ENCODE measurements at regions not wholly inside any gene's neighbourhood (a gene's known extent, or its start where the extent isn't known, plus 50 kb on each side); places are given as distances from the start of the nearest gene placed in this dataset.
"Not testable (repeated sequence)": the region's sequence is repeated elsewhere in the genome, so short reads cannot be mapped to it uniquely, and the experiment has no call there.

DNA sequence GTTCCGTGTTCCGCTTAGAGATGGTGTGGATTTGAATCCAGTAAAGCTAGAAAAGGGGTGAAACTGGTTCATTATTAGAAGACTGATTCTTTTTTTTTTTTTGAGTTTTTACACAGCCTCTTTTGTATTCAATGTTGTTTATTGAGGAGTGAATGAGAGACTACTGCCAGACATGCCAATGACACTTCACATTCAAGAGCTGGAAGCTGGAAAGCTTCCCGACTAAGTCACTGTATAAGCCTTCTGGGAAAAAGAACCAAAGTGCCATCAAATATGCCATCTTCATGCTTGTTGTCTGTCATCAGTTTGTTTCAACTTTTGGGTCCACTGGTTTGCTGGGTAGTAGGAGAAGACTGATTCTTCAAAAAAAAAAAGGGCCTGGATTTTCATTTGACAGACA lies 164.8 kb downstream of the ATP23 start:
- H3K9me3 Mint-ChIP-seq, result peaks cover 3 to 6% of the 10 kb centered on the region in 2 donors
- 95% methylated on average over 3 of the region's 3 CpGs for WGBS (ENCODE audit: insufficient coverage)
- no peaks in the 10 kb centered on the region for H3K36me3 ChIP-seq (ENCODE audit: control insufficient read depth, insufficient read depth, low read length)
- H3K27me3 Mint-ChIP-seq (ENCODE audit: low read depth in 2 of 2), result peaks cover 0 to 9% of the 10 kb centered on the region in 2 donors
- no peak overlapping the region for H3K27ac Mint-ChIP-seq
- DNase-seq, result no peak
- H3K27ac ChIP-seq (ENCODE audit: low read length), result no peak overlapping the region
- H3K4me3 ChIP-seq (ENCODE audit: low read length), result no peak overlapping the region
- H3K27me3 ChIP-seq (ENCODE audit: control insufficient read depth, insufficient read depth, low read length), result peaks cover 3% of the 10 kb centered on the region
- H3K4me3 Mint-ChIP-seq, result no peak overlapping the region
- H3K36me3 Mint-ChIP-seq, result no peaks in the 10 kb centered on the region
- intact Hi-C loops (cut with micrococcal nuclease), result no loop called here
- H3K9me3 ChIP-seq (ENCODE audit: control insufficient read depth, insufficient read depth, low read length), result no peaks in the 10 kb centered on the region
- no peaks in the 10 kb centered on the region for H3K4me1 Mint-ChIP-seq
- TF ChIP-seq, protein P1, sequence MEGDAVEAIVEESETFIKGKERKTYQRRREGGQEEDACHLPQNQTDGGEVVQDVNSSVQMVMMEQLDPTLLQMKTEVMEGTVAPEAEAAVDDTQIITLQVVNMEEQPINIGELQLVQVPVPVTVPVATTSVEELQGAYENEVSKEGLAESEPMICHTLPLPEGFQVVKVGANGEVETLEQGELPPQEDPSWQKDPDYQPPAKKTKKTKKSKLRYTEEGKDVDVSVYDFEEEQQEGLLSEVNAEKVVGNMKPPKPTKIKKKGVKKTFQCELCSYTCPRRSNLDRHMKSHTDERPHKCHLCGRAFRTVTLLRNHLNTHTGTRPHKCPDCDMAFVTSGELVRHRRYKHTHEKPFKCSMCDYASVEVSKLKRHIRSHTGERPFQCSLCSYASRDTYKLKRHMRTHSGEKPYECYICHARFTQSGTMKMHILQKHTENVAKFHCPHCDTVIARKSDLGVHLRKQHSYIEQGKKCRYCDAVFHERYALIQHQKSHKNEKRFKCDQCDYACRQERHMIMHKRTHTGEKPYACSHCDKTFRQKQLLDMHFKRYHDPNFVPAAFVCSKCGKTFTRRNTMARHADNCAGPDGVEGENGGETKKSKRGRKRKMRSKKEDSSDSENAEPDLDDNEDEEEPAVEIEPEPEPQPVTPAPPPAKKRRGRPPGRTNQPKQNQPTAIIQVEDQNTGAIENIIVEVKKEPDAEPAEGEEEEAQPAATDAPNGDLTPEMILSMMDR (IDR thresholded peaks at IDR 0.05), result no peak
- ATAC-seq, result no peak
- H3K4me1 ChIP-seq (ENCODE audit: control insufficient read depth, insufficient read depth, low read length), result no peaks in the 10 kb centered on the region

DNA sequence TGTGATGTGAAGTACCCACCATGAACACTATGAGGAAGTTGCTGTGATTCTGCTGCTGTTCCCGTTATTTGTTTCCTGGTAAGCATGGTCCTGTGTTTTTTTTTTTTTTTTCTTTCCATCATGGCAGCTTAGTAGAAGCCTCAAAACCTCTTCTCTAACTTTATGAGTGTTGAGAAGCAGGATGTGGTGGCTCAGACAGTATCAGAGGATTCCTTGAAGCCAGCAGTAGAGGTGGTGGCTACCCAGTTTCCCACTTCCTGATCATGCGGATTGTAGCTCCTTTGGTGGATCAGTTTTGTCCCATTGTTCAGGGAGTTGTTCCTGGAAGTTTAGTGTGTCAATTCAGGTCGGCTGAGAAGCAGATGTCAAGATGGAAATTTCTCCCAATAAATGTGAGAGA lies 175.8 kb downstream of the ATP23 start:
- intact Hi-C loops (cut with micrococcal nuclease), result no loop called here
- Mint-ChIP-seq H3K4me1 (no peaks in the 10 kb centered on the region), H3K4me3 (no peak overlapping the region), H3K36me3 (no peaks in the 10 kb centered on the region), H3K27me3 (ENCODE audit: low read depth in 2 of 2) (peaks cover 13 to 20% of the 10 kb centered on the region in 2 donors), H3K27ac (no peak overlapping the region), H3K9me3 (peaks cover 0 to 8% of the 10 kb centered on the region in 2 donors)
- Histone ChIP-seq H3K36me3 (ENCODE audit: control insufficient read depth, insufficient read depth, low read length) (no peaks in the 10 kb centered on the region), H3K4me3 (ENCODE audit: low read length) (no peak overlapping the region), H3K9me3 (ENCODE audit: control insufficient read depth, insufficient read depth, low read length) (no peaks in the 10 kb centered on the region), H3K27me3 (ENCODE audit: control insufficient read depth, insufficient read depth, low read length) (no peaks in the 10 kb centered on the region), H3K27ac (ENCODE audit: low read length) (no peak overlapping the region), H3K4me1 (ENCODE audit: control insufficient read depth, insufficient read depth, low read length) (no peaks in the 10 kb centered on the region)
- DNase-seq, result no peak
- 41% methylated on average over 2 of the region's 3 CpGs for WGBS (ENCODE audit: insufficient coverage)
- TF ChIP-seq, protein P1 (IDR thresholded peaks at IDR 0.05), result no peak
- ATAC-seq, result no peak

DNA sequence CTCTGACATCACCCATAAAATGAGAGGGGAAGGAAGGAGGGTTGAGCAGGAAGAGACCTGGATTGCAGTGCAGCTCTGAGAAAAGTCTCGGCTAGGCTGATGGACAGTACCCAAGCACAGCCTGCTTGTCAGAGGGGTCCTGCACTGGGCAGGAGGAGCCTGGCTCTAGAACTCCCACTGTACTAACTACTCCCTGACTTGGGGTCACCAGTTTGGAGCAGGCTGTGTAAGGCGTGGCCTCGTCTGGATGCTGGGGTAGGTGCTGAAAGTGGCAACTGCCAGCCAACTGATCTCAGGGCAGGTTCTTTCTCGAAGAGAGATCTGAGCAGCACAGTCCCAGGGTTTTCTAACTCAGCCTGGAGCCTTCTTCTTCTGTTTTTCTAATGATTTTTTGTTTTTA lies 176.3 kb downstream of the ATP23 start:
- Histone ChIP-seq H3K9me3 (ENCODE audit: control insufficient read depth, insufficient read depth, low read length) (no peaks in the 10 kb centered on the region), H3K4me1 (ENCODE audit: control insufficient read depth, insufficient read depth, low read length) (no peaks in the 10 kb centered on the region), H3K27me3 (ENCODE audit: control insufficient read depth, insufficient read depth, low read length) (no peaks in the 10 kb centered on the region), H3K36me3 (ENCODE audit: control insufficient read depth, insufficient read depth, low read length) (no peaks in the 10 kb centered on the region), H3K4me3 (ENCODE audit: low read length) (no peak overlapping the region), H3K27ac (ENCODE audit: low read length) (no peak overlapping the region)
- Mint-ChIP-seq H3K27me3 (ENCODE audit: low read depth in 2 of 2) (peaks cover 14 to 20% of the 10 kb centered on the region in 2 donors), H3K27ac (no peak overlapping the region), H3K4me1 (no peaks in the 10 kb centered on the region), H3K36me3 (no peaks in the 10 kb centered on the region), H3K9me3 (peaks cover 0 to 9% of the 10 kb centered on the region in 2 donors), H3K4me3 (no peak overlapping the region)
- ATAC-seq (no peak), DNase-seq (no peak)
- 81% methylated on average over 4 of the region's 4 CpGs for WGBS (ENCODE audit: insufficient coverage)
- TF ChIP-seq, protein P1 (IDR thresholded peaks at IDR 0.05), result no peak
- intact Hi-C loops (cut with micrococcal nuclease), result no loop called here

DNA sequence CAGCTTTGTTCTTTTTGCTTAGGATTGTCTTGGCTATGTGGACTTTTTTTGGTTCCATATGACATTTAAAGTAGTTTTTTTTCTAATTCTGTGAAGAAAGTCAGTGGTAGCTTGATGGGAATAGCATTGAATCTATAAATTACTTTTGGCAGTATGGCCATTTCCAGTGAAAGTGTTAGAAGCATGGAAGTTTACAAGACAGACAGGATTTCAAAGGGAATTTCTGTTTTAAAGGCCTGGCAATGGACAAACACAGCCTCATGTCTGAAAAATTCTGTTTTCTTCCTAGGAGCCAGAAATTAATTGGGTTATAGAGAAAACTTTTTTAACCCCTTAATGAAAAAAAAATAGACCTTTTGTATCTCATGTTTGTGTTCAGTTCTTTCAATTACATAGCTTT lies 184.4 kb downstream of the ATP23 start:
- H3K27me3 ChIP-seq (ENCODE audit: control insufficient read depth, insufficient read depth, low read length); H3K36me3 Mint-ChIP-seq; H3K27ac ChIP-seq (ENCODE audit: low read length); intact Hi-C loops (cut with micrococcal nuclease); H3K4me3 Mint-ChIP-seq; H3K4me1 ChIP-seq (ENCODE audit: control insufficient read depth, insufficient read depth, low read length); H3K4me3 ChIP-seq (ENCODE audit: low read length); DNase-seq; H3K9me3 Mint-ChIP-seq; H3K36me3 ChIP-seq (ENCODE audit: control insufficient read depth, insufficient read depth, low read length); H3K4me1 Mint-ChIP-seq; H3K9me3 ChIP-seq (ENCODE audit: control insufficient read depth, insufficient read depth, low read length); ATAC-seq; H3K27ac Mint-ChIP-seq: not testable (repeated sequence)
- peaks cover 7 to 10% of the 10 kb centered on the region in 2 donors for H3K27me3 Mint-ChIP-seq (ENCODE audit: low read depth in 2 of 2)

All from natural killer cell (primary cell).